SK-MEL-5 (cell line): ENCODE measurements at regions not wholly inside any gene's neighbourhood (a gene's known extent, or its start where the extent isn't known, plus 50 kb on each side); places are given as distances from the start of the nearest gene placed in this dataset.
"Not testable (repeated sequence)": the region's sequence is repeated elsewhere in the genome, so short reads cannot be mapped to it uniquely, and the experiment has no call there.

Experiments used
- DNase-seq: peaks from one replicate; pipeline ENCODE4 v3.0.0-alpha.2; 2016; ENCODE audit warnings: low read depth, low spot score
- in situ Hi-C: cut with HindIII; loops from 2 replicates; pipeline ENCODE4 v1.10.0; 2016; ENCODE audit warnings: low sequenced_read_pairs, high pct_unique_total_duplicates, low pct_unique_long_range_greater_than_20kb
- small RNA-seq, 2 experiments: library from RNA; depleted of rRNA; stranded (forward); fragments of <200 nt; gene quantifications; one replicate each; pipeline ENCODE3, GENCODE V24; 2014

GRCh38 chr7:93704217-93704616, 129.7 kb upstream of the CALCR start:
- in situ Hi-C loops: no loop called here
- no peak for DNase-seq

- DNase-seq: peak; percentile 64
- in situ Hi-C loops: no loop called here
Measured at GRCh38 chr7:93697901-93698300, 123.4 kb upstream of the CALCR start.

DNA sequence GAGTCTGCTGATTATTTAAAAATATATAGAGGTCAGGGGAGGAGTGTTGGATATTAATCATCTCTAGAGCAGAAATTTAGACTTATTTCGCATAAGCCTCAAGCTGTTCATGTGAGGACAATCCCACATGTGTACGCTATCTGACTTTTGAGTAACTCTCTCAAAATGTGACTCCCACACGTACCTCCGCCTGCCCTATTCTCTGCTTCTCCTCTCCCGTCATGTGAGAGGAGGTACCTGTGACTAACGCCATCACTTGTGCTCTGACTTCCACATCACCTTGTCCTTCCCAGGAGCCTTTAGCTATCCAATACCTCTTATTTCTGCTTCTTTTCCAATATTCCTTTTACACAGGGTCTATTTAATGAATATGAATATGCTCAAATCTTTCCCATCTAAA, 119.3 kb upstream of the CALCR start:
- in situ Hi-C loops: no loop called here
- DNase-seq: no peak

GRCh38 chr7:93690021-93690420, 115.5 kb upstream of the CALCR start:
- no peak for DNase-seq
- in situ Hi-C loops: no loop called here

GRCh38 chr7:93678185-93678584, 103.7 kb upstream of the CALCR start:
- in situ Hi-C loops: no loop called here
- no peak for DNase-seq

- in situ Hi-C loops: no loop called here
- no peak for DNase-seq
Measured at GRCh38 chr7:93663561-93664299, 89.2 kb upstream of the CALCR start.

GRCh38 chr7:93658163-93658562, 83.6 kb upstream of the CALCR start:
- DNase-seq, in situ Hi-C loops: not testable (repeated sequence)

- in situ Hi-C loops: no loop called here
- no peak for DNase-seq
Measured at GRCh38 chr7:93651603-93652159, 77.2 kb upstream of the CALCR start.

DNA sequence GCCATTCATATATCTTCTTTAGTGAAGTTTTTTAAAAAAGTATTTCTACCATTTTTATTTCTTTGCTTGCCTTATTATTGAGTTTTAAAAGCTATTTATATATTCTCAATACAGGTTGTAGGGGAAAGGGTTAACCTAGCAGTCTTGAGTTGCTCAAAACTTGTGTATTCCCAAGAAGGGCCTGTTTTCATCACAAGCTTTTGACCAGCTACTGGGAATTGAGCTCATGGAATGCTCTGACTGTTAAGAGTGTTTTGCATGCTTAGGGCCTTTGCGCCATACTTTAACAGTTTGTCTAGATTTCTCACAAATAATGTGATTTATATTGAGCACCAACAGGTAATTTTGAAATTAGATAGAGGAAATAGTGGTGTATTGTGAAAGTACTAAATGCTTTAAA, 72.0 kb upstream of the CALCR start:
- in situ Hi-C loops: no loop called here
- DNase-seq: no peak

- DNase-seq: no peak
- in situ Hi-C loops: no loop called here
Measured at GRCh38 chr7:93636276-93636675, 61.8 kb upstream of the CALCR start.

DNA sequence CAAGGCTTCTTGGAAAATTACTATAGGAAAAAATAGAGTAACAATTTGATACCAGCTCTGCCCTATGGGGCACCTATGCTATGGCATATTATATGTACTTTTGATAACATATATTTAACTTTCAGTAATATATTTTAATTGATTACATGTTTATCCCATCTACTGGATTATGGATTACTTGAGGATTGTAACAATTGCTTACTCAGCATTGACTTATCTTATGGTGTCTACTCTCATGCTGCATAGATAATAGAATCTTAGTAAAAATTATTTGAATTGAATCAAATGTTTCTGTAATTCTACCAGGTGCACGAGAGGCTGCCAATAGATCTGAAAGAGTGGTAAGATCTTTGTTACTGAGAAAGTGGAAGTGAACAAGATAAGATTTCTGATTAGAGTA, 57.8 kb upstream of the CALCR start:
- no peak for DNase-seq
- in situ Hi-C loops: no loop called here

GRCh38 chr7:93629291-93629801, 54.8 kb upstream of the CALCR start:
- DNase-seq: no peak

DNA sequence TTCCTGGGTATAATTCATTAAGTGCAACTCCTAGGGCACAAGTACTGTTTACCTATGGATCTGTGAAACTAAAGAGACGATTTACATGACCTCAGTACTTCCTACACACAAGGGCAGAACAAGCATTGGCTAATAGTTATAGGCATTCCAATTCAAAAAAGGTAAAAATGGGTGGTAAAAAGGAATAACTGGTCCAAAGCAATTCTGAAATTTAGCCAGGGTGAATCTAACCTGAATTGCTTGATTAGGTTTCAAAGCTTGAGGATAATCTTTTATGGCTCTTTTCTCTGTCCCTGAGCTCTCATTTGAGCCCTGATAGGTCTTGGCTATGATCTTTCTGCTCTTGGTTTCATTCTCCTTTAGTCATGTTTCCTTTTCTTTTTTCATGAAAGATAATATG, 52.3 kb upstream of the CALCR start:
- no peak for DNase-seq
- in situ Hi-C loops: no loop called here

More at GRCh38 chr7:93629291-93629801, 54.8 kb upstream of the CALCR start:
- in situ Hi-C loops: no loop called here

Small RNA genes in the stretch of these regions (small RNA-seq; reads per million reads assigned to genes)
- 0 reads per million in 2 experiments for gene AC002075.2
- 0 reads per million in 2 experiments for gene MIR4652
